GM23338 (cell line): ENCODE measurements at regions not wholly inside any gene's neighbourhood (a gene's known extent, or its start where the extent isn't known, plus 50 kb on each side); places are given as distances from the start of the nearest gene placed in this dataset.

Source experiments
- ATAC-seq: fragments of 200-7000 bp; cut with Tn5 transposase; 3 replicates; pipeline ENCODE4 v1.9.1; 2020
- DNase-seq: peaks from one replicate; pipeline ENCODE4 v3.0.0-alpha.2; 2015; ENCODE audit warnings: low spot score
- H2AFZ ChIP-seq: fragments of 200-600 bp; sonication (generic); 2 replicates; pipeline ENCODE4 v1.8.0; 2016; ENCODE audit warnings: antibody characterized with exemption, mild to moderate bottlenecking, moderate library complexity
- H3F3A ChIP-seq: fragments of 200-600 bp; sonication (generic); replicated peaks from 2 replicates; pipeline ENCODE4 v1.8.0; 2017; ENCODE audit warnings: antibody characterized with exemption, mixed run types, low read depth
- H3K27ac ChIP-seq: fragments of 200-600 bp; sonication (generic); 2 replicates; pipeline ENCODE4 v1.6.1; 2016; ENCODE audit warnings: low read depth
- H3K27me3 ChIP-seq: fragments of 200-600 bp; sonication (generic); 2 replicates; pipeline ENCODE4 v1.8.0; 2016; ENCODE audit warnings: mild to moderate bottlenecking, mixed run types, moderate library complexity; ENCODE audit not compliant: insufficient read depth
- H3K36me3 ChIP-seq: fragments of 200-600 bp; sonication (generic); 2 replicates; pipeline ENCODE4 v1.8.0; 2016; ENCODE audit warnings: mild to moderate bottlenecking; ENCODE audit not compliant: insufficient read depth
- H3K4me1 ChIP-seq: fragments of 200-600 bp; sonication (generic); 2 replicates; pipeline ENCODE4 v1.8.0; 2016; ENCODE audit warnings: mild to moderate bottlenecking, moderate library complexity; ENCODE audit not compliant: insufficient read depth
- H3K4me2 ChIP-seq: fragments of 200-600 bp; sonication (generic); 2 replicates; pipeline ENCODE4 v1.7.1; 2017; ENCODE audit warnings: mixed run types
- H3K4me3 ChIP-seq: fragments of 200-600 bp; sonication (generic); 2 replicates; pipeline ENCODE4 v1.6.1; 2016; ENCODE audit warnings: mixed run types
- H3K79me2 ChIP-seq: fragments of 200-600 bp; sonication (generic); replicated peaks from 2 replicates; pipeline ENCODE4 v1.8.0; 2017; ENCODE audit warnings: mild to moderate bottlenecking; ENCODE audit not compliant: insufficient read depth
- H3K9me2 ChIP-seq: fragments of 200-600 bp; sonication (generic); 2 replicates; pipeline ENCODE4 v1.8.0; 2017; ENCODE audit not compliant: insufficient read depth
- H4K20me1 ChIP-seq: fragments of 200-600 bp; sonication (generic); replicated peaks from 2 replicates; pipeline ENCODE4 v1.8.0; 2017; ENCODE audit warnings: mild to moderate bottlenecking; ENCODE audit not compliant: insufficient read depth
- H3K27ac Mint-ChIP-seq: 2 replicates; pipeline ENCODE4 v1.8.0; 2020; ENCODE audit warnings: inconsistent platforms, mild to moderate bottlenecking, moderate library complexity, mixed read lengths
- H3K27me3 Mint-ChIP-seq: 3 replicates; pipeline ENCODE4 v1.8.0; 2022; ENCODE audit warnings: low read depth, mild to moderate bottlenecking, moderate library complexity, mixed read lengths, inconsistent platforms; ENCODE audit not compliant: insufficient read depth, poor library complexity
- H3K36me3 Mint-ChIP-seq: 3 replicates; pipeline ENCODE4 v1.8.0; 2021; ENCODE audit warnings: low read depth, mild to moderate bottlenecking, inconsistent platforms, moderate library complexity, mixed read lengths
- H3K4me1 Mint-ChIP-seq: 3 replicates; pipeline ENCODE4 v1.8.0; 2020; ENCODE audit warnings: mild to moderate bottlenecking, inconsistent platforms, mixed read lengths
- H3K4me3 Mint-ChIP-seq: 3 replicates; pipeline ENCODE4 v1.8.0; 2021; ENCODE audit warnings: moderate library complexity, mild to moderate bottlenecking, inconsistent platforms, mixed read lengths
- H3K9me3 Mint-ChIP-seq: 3 replicates; pipeline ENCODE4 v1.8.0; 2020; ENCODE audit warnings: moderate library complexity, mild to moderate bottlenecking, inconsistent platforms, mixed read lengths
- CREB1 ChIP-seq: fragments of 250-450 bp; sonication (Bioruptor Pico); IDR thresholded peaks from 2 replicates; pipeline ENCODE4 v1.5.0; 2020; ENCODE audit warnings: low read depth, mild to moderate bottlenecking, moderate library complexity
- EZH2 ChIP-seq: fragments of 200-600 bp; sonication (generic); IDR thresholded peaks from one replicate; pipeline ENCODE4 v1.8.0; 2017; ENCODE audit warnings: antibody characterized with exemption, mild to moderate bottlenecking, low read depth; ENCODE audit not compliant: unreplicated experiment
- EZH2phosphoT487 ChIP-seq: fragments of 200-600 bp; sonication (generic); IDR thresholded peaks from one replicate; pipeline ENCODE4 v1.8.1; 2018; ENCODE audit warnings: antibody characterized with exemption; ENCODE audit not compliant: unreplicated experiment
- JUNB ChIP-seq: IDR thresholded peaks from one replicate; pipeline ENCODE4 v1.6.1; 2016; ENCODE audit warnings: antibody characterized with exemption; ENCODE audit not compliant: unreplicated experiment
- NANOG ChIP-seq: IDR thresholded peaks from 2 replicates; pipeline ENCODE4 v1.6.1; 2016; ENCODE audit warnings: antibody characterized with exemption, borderline replicate concordance
- POLR2AphosphoS5 ChIP-seq: IDR thresholded peaks from 2 replicates; pipeline ENCODE4 v1.6.1; 2016; ENCODE audit warnings: antibody characterized with exemption, low read depth
- STAT1 ChIP-seq: IDR thresholded peaks from one replicate; pipeline ENCODE4 v1.6.1; 2016; ENCODE audit warnings: antibody characterized with exemption; ENCODE audit not compliant: unreplicated experiment
- ZNF114 ChIP-seq: fragments of 250-450 bp; sonication (Bioruptor Pico); IDR thresholded peaks from 2 replicates; pipeline ENCODE4 v1.5.0; 2020; ENCODE audit warnings: mild to moderate bottlenecking, moderate library complexity
- ZNF331 ChIP-seq: fragments of 250-450 bp; sonication (Bioruptor Pico); IDR thresholded peaks from 2 replicates; pipeline ENCODE4 v1.5.0; 2020; ENCODE audit warnings: low read depth, mild to moderate bottlenecking, moderate library complexity
- TF ChIP-seq, protein P1 (sequence below): fragments of 250-450 bp; sonication (Bioruptor Pico); IDR thresholded peaks from 2 replicates; pipeline ENCODE4 v1.5.0; 2020; ENCODE audit warnings: mild to moderate bottlenecking, moderate library complexity
- TF ChIP-seq, protein P2 (sequence below): IDR thresholded peaks from 2 replicates; pipeline ENCODE4 v1.6.1; 2016; ENCODE audit warnings: antibody characterized with exemption
- TF ChIP-seq, protein P3 (sequence below): IDR thresholded peaks from one replicate; pipeline ENCODE4 v1.6.1; 2018; ENCODE audit warnings: antibody characterized with exemption; ENCODE audit not compliant: unreplicated experiment
- TF ChIP-seq, protein P4 (sequence below), 2 experiments: fragments of 200-600 bp in 1 of 2; sonication (generic) in 1 of 2; conservative IDR thresholded peaks; 2 replicates each; pipeline versions ENCODE4 v1.5.1 to v1.6.1; 2016 to 2017; ENCODE audit warnings: antibody characterized with exemption in 2 of 2, low read depth in 2 of 2, mild to moderate bottlenecking in 2 of 2, moderate library complexity in 1 of 2

DNA sequence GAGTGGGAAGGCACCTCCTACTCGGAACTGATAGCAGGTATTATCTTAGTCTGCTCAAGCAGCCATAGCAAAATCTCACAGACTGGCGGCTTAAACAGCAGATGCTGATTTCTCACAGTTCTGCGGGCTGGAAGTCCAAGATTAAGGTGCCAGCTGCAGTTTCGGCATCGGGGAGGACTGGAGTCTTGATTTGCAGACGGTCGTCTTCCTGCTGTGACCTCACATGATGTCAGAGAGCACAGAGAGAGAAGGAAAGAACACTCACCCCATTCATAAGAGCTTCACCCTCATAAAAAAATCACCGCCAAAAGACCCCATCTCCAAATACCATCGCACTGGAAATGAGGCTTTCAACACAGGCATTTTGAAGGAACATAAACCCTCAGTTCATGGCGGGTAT, 216.5 kb upstream of the PITRM1 start:
- H3K9me3 Mint-ChIP-seq: peaks cover 20% of the 10 kb centered on the region
- peaks cover 5% of the 10 kb centered on the region; the same call in 1 of the 3 replicates for H3K36me3 Mint-ChIP-seq
- H3K4me1 Mint-ChIP-seq: no peaks in the 10 kb centered on the region
- Histone ChIP-seq H3K36me3 (no peaks in the 10 kb centered on the region), H3K4me1 (no peaks in the 10 kb centered on the region), H3K9me2 (no peaks in the 10 kb centered on the region), H3K27ac (no peak overlapping the region), H3K27me3 (no peaks in the 10 kb centered on the region), H3K4me2 (no peak overlapping the region), H4K20me1 (no peaks in the 10 kb centered on the region), H3K79me2 (no peaks in the 10 kb centered on the region), H2AFZ (no peak overlapping the region), H3F3A (no peaks in the 10 kb centered on the region), H3K4me3 (no peak overlapping the region)
- H3K27ac Mint-ChIP-seq: no peak overlapping the region
- H3K4me3 Mint-ChIP-seq: no peak overlapping the region
- no peak for ATAC-seq
- H3K27me3 Mint-ChIP-seq: no peaks in the 10 kb centered on the region
- TF ChIP-seq, protein P1, sequence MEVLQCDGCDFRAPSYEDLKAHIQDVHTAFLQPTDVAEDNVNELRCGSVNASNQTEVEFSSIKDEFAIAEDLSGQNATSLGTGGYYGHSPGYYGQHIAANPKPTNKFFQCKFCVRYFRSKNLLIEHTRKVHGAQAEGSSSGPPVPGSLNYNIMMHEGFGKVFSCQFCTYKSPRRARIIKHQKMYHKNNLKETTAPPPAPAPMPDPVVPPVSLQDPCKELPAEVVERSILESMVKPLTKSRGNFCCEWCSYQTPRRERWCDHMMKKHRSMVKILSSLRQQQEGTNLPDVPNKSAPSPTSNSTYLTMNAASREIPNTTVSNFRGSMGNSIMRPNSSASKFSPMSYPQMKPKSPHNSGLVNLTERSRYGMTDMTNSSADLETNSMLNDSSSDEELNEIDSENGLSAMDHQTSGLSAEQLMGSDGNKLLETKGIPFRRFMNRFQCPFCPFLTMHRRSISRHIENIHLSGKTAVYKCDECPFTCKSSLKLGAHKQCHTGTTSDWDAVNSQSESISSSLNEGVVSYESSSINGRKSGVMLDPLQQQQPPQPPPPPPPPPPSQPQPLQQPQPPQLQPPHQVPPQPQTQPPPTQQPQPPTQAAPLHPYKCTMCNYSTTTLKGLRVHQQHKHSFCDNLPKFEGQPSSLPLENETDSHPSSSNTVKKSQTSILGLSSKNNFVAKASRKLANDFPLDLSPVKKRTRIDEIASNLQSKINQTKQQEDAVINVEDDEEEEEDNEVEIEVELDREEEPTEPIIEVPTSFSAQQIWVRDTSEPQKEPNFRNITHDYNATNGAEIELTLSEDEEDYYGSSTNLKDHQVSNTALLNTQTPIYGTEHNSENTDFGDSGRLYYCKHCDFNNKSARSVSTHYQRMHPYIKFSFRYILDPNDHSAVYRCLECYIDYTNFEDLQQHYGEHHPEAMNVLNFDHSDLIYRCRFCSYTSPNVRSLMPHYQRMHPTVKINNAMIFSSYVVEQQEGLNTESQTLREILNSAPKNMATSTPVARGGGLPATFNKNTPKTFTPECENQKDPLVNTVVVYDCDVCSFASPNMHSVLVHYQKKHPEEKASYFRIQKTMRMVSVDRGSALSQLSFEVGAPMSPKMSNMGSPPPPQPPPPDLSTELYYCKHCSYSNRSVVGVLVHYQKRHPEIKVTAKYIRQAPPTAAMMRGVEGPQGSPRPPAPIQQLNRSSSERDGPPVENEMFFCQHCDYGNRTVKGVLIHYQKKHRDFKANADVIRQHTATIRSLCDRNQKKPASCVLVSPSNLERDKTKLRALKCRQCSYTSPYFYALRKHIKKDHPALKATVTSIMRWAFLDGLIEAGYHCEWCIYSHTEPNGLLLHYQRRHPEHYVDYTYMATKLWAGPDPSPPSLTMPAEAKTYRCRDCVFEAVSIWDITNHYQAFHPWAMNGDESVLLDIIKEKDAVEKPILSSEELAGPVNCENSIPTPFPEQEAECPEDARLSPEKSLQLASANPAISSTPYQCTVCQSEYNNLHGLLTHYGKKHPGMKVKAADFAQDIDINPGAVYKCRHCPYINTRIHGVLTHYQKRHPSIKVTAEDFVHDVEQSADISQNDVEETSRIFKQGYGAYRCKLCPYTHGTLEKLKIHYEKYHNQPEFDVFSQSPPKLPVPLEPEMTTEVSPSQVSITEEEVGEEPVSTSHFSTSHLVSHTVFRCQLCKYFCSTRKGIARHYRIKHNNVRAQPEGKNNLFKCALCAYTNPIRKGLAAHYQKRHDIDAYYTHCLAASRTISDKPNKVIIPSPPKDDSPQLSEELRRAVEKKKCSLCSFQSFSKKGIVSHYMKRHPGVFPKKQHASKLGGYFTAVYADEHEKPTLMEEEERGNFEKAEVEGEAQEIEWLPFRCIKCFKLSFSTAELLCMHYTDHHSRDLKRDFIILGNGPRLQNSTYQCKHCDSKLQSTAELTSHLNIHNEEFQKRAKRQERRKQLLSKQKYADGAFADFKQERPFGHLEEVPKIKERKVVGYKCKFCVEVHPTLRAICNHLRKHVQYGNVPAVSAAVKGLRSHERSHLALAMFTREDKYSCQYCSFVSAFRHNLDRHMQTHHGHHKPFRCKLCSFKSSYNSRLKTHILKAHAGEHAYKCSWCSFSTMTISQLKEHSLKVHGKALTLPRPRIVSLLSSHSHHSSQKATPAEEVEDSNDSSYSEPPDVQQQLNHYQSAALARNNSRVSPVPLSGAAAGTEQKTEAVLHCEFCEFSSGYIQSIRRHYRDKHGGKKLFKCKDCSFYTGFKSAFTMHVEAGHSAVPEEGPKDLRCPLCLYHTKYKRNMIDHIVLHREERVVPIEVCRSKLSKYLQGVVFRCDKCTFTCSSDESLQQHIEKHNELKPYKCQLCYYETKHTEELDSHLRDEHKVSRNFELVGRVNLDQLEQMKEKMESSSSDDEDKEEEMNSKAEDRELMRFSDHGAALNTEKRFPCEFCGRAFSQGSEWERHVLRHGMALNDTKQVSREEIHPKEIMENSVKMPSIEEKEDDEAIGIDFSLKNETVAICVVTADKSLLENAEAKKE: no peak
- TF ChIP-seq, protein P2, sequence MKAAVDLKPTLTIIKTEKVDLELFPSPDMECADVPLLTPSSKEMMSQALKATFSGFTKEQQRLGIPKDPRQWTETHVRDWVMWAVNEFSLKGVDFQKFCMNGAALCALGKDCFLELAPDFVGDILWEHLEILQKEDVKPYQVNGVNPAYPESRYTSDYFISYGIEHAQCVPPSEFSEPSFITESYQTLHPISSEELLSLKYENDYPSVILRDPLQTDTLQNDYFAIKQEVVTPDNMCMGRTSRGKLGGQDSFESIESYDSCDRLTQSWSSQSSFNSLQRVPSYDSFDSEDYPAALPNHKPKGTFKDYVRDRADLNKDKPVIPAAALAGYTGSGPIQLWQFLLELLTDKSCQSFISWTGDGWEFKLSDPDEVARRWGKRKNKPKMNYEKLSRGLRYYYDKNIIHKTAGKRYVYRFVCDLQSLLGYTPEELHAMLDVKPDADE: no peak
- TF ChIP-seq, protein P3, sequence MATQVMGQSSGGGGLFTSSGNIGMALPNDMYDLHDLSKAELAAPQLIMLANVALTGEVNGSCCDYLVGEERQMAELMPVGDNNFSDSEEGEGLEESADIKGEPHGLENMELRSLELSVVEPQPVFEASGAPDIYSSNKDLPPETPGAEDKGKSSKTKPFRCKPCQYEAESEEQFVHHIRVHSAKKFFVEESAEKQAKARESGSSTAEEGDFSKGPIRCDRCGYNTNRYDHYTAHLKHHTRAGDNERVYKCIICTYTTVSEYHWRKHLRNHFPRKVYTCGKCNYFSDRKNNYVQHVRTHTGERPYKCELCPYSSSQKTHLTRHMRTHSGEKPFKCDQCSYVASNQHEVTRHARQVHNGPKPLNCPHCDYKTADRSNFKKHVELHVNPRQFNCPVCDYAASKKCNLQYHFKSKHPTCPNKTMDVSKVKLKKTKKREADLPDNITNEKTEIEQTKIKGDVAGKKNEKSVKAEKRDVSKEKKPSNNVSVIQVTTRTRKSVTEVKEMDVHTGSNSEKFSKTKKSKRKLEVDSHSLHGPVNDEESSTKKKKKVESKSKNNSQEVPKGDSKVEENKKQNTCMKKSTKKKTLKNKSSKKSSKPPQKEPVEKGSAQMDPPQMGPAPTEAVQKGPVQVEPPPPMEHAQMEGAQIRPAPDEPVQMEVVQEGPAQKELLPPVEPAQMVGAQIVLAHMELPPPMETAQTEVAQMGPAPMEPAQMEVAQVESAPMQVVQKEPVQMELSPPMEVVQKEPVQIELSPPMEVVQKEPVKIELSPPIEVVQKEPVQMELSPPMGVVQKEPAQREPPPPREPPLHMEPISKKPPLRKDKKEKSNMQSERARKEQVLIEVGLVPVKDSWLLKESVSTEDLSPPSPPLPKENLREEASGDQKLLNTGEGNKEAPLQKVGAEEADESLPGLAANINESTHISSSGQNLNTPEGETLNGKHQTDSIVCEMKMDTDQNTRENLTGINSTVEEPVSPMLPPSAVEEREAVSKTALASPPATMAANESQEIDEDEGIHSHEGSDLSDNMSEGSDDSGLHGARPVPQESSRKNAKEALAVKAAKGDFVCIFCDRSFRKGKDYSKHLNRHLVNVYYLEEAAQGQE: no peak
- TF ChIP-seq CREB1 (CRISPR knock-in tag) (no peak), ZNF331 (CRISPR knock-in tag) (no peak), ZNF114 (CRISPR knock-in tag) (no peak), POLR2AphosphoS5 (no peak), NANOG (no peak), EZH2phosphoT487 (no peak), JUNB (no peak), EZH2 (no peak), STAT1 (no peak)
- TF ChIP-seq, protein P4, sequence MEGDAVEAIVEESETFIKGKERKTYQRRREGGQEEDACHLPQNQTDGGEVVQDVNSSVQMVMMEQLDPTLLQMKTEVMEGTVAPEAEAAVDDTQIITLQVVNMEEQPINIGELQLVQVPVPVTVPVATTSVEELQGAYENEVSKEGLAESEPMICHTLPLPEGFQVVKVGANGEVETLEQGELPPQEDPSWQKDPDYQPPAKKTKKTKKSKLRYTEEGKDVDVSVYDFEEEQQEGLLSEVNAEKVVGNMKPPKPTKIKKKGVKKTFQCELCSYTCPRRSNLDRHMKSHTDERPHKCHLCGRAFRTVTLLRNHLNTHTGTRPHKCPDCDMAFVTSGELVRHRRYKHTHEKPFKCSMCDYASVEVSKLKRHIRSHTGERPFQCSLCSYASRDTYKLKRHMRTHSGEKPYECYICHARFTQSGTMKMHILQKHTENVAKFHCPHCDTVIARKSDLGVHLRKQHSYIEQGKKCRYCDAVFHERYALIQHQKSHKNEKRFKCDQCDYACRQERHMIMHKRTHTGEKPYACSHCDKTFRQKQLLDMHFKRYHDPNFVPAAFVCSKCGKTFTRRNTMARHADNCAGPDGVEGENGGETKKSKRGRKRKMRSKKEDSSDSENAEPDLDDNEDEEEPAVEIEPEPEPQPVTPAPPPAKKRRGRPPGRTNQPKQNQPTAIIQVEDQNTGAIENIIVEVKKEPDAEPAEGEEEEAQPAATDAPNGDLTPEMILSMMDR (conservative IDR thresholded peaks at IDR 0.05; ENCODE audit: low read depth in 2 of 2): no peak
- no peak for DNase-seq
